H1 (cell line): ENCODE measurements at regions not wholly inside any gene's neighbourhood (a gene's known extent, or its start where the extent isn't known, plus 50 kb on each side); places are given as distances from the start of the nearest gene placed in this dataset.

Source experiments
- BCL11A ChIP-seq, 2 experiments: IDR thresholded peaks; one replicate each; pipeline ENCODE4 v1.6.1; 2011; ENCODE audit warnings: low read depth in 2 of 2, low read length in 2 of 2, mild to moderate bottlenecking in 2 of 2
- BRCA1 ChIP-seq: IDR thresholded peaks from 2 replicates; pipeline ENCODE4 v1.6.1; 2012; ENCODE audit warnings: low read depth, low read length, improper control_type of control experiment
- JUN ChIP-seq: IDR thresholded peaks from 2 replicates; pipeline ENCODE4 v1.6.1; 2011; ENCODE audit warnings: low read depth, mild to moderate bottlenecking, improper control_type of control experiment, low read length
- POU5F1 ChIP-seq: IDR thresholded peaks from 2 replicates; pipeline ENCODE4 v1.6.1; 2011; ENCODE audit warnings: low read depth, mild to moderate bottlenecking, low read length, moderate library complexity
- RNF2 ChIP-seq: fragments of 200-900, 300-1000 bp; sonication (generic); IDR thresholded peaks from 2 replicates; pipeline ENCODE4 v1.7.1; 2016; ENCODE audit warnings: borderline replicate concordance, low read depth, mild to moderate bottlenecking, antibody characterized with exemption, low read length; ENCODE audit not compliant: poor library complexity, severe bottlenecking; ENCODE audit errors: missing control alignments

DNA sequence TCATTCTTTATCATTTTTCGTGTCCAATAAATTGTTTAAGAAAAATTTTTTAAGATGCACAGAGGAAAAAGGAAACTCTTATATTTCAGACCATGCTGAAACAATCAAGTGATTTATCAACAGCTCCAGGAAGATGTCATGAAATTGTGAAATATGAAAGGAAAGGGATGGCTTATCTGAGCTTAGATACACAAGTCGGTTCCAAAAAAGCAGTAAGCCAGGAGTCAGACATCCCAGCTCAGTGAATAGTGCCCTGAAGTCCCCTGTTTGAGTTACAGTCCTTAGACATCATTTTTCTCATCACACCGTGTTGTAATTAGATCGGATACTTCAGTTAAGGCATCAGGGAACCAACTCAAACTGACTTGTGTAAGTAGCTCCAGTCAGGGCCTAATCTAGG lies 91.0 kb upstream of the SSTR4 start (continued):
- TF ChIP-seq BCL11A (IDR thresholded peaks at IDR 0.05; ENCODE audit: low read depth in 2 of 2, low read length in 2 of 2) = no peak
- no peak for TF ChIP-seq POU5F1
- no peak for TF ChIP-seq RNF2
- no peak for TF ChIP-seq BRCA1
- TF ChIP-seq JUN = no peak
